Activated CD8-positive, alpha-beta memory T cell treated with anti-CD3 and anti-CD28 coated beads, Interleukin-2, amount 50 U/mL, for 24 hours (primary cell): ENCODE measurements at regions not wholly inside any gene's neighbourhood (a gene's known extent, or its start where the extent isn't known, plus 50 kb on each side); places are given as distances from the start of the nearest gene placed in this dataset.

Source experiments
- DNase-seq: peaks from one replicate; pipeline ENCODE4 v3.0.0-alpha.2; 2020; ENCODE audit errors: extremely low read depth

DNA sequence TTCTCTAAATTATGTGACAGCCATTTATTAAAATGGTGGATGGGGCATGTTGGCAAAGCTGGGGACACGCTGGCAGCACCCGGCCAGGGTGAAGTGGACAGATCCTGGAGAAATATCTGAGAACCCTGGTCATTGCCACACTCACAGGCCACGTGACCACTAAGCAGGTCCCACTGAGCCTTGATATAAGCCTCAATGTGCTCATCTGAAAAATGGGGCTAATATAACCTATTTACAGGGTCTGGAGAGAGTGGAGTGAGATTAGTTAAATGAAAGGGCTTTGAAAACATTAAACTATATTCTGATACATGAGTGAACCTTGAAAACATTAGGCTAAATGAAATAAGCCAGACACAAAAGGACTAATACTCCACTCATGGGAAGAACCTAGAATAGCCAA is 108.9 kb downstream of the RBFOX3 start:
- no peak for DNase-seq

DNA sequence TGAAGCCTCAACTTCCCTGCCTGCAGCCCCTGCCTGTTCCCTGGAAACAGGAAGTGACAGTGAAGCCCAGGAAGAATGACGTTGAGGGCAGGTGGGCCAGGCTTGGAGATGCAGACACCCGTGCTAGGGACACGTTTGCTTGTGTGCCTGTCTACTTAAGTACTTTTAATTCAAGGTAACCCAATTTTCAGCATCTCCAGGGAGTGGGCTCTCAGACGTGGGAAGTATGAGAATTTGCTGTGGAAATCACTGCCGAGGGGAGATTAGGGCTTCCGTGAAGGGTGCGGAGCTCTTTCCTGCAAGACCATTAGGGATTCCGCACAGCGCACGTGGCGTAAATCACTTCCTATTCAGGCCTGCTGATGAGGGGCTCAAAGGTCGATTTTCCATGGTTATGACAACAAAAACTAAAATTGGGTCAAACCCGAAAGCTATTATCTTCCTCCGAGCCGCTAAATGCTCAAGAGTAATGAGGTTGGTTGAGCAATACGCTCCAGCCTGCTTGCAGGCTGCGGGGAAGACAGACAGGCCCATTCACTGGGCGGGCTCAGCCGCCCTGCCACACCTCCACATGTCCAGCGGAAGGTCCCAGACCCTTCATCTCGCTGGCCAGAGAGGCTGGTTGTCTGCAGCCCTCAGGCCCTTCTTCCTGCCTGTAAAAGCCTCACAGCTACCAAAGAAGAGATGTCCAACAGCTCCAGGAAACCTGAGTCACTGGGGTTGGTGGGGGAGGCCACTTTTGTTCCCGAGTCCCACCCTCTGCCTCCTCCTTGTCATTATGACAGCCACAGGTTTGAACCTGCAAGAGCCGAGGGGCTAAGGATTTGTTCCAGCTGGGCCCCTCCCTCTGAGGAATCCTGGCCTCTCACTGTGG is 109.9 kb downstream of the RBFOX3 start:
- no peak for DNase-seq

DNA sequence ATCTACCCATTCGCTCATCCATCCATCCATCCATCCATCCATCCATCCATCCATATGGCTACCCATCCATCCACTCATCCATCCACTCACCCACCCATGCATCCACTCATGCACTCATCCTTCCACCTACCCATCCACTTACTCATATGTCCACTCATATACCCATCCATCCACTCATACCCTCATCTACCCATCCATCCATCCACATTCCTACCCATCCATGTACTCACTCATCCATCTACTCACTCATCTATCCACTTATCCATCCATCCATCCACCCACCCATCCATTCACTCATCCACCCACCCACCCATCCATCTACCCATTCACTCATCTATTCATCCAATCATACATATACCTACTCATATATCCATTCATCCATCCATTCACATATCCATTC is 112.0 kb downstream of the RBFOX3 start:
- DNase-seq: no peak

DNA sequence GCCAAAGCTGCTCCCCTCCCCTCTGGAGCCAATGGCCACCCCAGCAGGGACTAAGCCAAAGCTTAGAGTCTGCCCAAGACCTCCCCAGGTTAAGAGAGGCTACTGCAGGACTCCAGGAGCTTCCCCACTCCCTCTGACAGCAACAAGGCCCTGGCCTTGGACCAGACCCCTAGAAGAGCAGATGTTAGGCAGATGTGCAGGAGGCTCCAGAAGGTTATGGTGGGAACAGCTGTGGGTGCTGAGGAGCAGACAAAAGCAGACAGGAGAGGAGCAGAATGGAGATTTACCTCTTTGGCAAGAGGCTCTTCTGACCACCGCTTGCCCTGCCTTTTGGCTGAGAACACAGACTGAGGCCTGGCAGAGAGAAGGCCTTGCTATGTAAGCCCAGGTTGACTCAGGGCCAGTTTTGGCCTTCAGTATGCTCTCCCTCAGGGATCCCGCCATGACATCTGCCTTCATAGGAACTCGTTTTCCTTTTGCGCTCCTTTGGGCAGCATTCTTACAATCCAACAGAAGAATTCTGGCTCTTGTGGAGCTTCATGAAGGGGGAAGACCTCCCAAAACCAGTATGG is 113.0 kb downstream of the RBFOX3 start:
- no peak for DNase-seq

DNA sequence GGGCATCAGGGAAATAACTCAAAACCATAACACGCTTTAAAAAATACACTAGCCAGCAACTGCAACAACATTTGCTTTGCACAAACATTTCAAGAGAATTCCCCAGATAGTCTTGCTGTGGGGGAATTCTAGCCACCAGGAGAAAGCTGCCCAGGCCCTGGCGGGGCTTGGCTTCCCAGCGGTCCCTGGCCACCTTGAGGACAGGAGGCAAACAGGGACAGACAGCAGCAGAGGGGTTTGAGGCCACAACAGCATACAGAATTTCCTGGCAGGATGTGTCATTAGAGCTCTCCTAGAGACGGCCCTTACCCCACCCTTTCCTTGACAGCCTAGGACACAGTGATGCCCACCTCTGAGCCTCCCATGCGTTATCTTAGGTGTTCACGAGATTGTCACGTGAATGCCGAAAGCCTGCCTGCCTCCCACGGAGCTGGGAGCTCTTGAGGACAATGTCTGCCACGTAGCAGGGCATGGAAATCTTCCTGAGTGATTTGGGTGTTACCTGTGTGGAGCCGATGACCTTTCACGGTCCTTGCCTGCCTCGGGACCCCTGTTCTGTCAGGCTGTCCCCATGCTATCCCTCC is 114.3 kb downstream of the RBFOX3 start:
- DNase-seq: no peak

DNA sequence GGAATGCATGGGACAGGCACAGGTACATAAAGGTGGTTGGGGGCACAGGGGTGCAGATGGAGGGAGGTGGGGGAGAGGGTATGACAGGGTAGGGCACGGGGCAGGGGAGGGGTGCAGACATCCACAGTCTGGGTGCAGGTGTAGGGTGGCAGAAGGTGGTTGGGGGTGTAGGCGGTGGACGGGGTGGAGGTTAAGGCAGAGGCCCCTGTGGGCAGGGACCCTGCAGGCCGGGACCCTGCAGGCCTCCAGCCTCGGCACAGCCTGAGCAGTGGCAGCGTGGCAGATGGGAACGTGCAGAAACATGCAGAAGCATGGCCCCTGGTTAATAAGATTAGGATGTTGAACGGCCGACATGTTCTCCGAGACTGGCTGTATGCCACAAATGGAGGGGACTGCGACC is 115.2 kb downstream of the RBFOX3 start:
- no peak for DNase-seq

DNA sequence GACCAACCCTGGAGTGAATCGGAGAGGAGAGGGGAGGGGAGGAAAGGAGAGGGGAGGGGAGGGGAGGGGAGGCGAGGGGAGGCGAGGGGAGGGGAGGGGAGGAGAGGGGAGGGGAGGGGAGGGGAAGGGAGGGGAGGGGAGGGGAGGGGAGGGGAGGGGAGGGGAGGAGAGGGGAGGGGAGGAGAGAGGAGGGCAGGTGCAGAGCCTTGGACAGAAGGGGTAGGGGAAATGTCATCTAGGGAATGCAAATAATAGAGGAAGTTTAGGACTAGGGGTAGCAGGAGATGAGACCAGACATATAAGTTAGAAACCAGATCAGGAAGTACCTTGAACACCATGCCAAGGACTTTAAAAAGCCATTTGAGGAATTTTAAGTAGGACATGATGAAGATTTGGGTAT is 119.8 kb downstream of the RBFOX3 start:
- no peak for DNase-seq

DNA sequence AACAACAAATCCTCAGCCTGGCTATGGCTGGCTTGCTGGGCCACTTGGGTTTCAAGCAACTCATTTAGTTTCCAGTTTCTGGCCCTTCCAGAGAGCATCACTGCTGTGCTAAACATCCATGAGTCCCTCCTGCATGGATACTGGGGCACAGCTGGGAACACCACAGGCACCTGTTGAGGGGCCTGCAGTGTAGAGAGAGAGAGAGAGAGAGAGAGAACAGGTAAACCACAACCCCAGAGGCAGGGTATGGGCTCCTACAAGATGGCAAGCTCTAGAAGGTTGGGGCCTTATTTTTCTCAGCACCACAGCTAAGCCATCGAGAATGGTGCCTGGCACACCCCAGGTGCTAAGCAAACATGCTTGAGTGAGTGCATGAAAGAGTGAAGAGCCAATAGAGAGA is 120.3 kb downstream of the RBFOX3 start:
- DNase-seq: no peak

DNA sequence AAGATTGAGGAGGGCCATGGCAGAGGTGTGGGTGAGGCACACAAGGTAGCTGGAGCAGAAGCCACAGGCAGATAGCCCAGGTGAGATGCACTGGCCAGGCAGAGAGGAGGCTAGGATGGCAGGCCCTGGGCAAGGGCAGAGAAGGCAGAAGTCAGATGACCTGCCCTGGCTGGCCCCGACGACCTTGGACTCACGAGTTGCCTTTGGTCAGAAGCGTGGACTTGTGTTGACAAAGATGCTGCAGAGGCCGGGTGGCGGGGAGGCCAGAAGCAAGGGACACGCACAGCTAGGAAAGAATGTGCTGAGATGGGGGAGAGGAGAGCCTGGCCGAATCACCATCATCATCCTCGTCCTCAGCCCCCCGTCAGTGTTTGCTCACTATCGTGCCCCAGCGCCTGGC is 123.7 kb downstream of the RBFOX3 start:
- DNase-seq: no peak

DNA sequence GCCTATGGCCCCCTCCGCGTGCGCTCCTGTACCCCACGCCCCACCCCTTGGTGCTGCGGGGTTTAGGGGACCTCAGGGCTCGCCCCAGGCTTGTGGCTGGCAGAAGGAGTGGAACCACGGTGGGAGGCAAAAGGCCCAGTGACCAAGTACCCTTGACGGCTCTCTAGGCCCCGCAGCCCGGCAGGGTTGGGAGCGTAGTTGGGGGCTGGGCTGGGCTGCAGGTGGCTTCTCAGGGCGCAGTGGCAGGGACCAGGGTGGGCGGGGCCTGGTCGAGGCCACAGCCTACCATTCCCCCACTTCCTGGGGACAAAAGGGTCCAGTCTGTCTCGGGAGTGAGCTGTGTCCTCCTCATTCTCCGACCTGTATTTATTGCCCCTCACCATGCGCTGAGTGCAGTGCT is 124.9 kb downstream of the RBFOX3 start:
- no peak for DNase-seq

DNA sequence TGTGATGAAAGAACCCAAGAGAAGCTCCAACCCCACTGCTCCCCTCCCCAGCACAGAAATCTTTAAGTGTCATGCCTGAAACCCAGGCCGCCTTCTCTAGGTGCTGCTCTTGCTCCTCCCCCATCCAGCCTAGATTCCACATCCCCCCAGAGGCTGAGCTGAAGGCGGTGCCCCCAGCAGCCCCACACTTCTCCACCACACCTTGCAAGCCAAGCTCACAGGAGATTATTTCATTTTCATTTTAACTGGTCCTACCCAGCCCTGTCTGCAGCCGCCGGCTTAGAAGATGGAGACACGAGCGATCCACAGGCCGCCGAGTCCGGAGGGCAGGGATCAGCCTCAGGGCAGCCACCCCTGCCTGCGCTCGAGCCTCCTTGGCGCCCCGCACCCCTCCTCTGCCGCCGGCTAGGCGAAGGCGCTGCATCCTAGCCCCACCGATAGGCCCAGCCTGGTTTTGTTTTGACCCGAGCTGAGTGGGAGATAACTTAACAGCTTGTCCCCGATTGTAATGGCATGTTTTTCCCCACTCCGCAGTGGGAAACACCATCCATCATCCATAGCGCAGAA is 125.3 kb downstream of the RBFOX3 start:
- DNase-seq: no peak

DNA sequence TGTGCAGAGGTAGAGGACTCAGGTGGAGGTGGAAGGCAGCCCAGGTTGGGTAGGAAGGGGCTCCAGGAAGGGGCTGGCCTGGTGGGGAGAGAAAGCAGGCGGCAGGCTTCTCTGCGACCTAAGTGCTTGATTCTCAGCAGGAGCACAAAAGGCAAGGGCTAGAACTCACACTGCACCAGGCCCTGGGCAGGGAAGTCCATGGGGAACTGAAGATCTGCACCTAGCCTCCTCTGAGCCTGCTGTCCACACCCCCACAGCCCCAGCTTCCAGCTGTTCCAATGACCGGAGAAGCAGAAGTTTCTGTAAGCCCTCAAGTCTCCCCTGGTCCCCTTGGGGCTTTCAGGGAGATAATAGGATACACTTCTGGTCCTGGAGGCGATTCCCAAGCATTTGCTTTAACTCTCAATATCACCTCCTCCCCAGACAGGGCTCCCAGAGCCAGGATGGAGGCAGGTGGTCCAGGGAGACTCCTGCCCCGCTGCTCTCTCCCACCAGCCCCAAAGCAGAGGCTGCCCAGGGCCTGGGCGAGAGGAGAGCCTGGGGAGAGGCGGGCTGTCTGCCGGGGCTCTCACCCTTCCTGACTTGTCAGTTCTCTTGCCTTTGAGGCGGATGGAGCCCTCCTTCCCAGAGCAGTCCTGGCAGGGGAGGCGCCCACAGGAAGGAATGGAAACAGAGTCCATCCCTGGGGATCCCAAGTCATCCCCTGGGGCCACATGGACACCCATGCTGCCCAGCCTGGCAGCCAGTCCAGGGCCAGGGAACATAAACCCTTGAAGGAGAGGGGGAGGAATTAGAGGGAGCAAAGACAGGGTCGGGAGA is 126.0 kb downstream of the RBFOX3 start:
- DNase-seq: no peak

DNA sequence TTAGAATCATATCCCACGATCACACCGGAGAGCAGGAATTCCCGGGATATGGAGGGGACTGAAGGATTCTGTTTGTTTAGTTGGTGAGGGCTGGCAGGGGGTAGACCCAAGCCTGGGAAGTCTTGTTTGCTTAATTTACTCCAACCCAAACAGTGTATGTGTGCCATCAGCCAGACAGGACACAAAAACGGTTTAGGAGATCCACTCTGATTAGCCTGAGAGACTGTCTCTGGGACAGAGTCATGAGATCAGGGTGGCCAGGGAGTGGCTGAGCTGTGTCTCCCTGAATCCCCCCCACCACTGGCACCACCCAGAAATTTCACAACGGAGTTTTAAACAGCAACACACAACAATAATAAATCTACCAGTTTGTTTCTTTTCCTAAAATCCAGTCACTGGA is 127.0 kb downstream of the RBFOX3 start:
- no peak for DNase-seq

DNA sequence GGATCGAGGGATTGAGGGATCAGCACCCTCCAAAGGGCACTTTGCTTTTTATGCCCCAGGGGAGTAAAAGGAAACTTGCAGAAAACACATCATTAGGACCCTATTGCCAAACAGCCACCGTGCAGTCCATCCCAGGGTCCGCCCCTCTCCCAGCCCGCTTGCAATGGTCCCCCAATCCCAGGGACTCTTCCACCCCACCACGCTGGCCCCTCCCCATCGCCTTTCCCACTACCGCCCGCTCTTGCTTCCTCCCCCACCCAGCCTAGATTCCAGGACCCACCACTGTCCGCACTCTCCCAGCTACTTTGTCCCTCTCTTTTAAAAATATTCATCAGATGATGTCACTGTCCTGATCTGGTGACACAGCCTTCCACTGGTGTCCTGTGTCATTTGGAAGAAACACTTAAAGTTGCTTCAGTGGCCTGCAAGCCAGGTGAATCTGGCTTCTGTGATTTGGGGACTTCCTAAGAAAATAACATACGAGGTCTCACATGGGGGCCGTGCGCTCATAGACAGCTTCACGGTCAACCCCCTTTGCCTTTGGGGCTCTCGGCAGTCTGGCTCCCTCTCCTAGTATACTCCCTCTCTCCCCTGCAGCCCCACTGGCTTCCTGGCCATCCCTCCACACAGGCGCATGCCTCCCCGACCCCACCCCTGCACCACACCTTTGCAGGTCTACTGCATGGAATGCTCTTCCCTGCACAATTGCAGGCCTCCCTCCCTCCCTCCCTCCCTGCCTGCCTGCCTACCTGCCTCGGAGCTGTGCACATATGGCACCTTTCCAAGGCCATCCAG is 127.9 kb downstream of the RBFOX3 start:
- DNase-seq: no peak

DNA sequence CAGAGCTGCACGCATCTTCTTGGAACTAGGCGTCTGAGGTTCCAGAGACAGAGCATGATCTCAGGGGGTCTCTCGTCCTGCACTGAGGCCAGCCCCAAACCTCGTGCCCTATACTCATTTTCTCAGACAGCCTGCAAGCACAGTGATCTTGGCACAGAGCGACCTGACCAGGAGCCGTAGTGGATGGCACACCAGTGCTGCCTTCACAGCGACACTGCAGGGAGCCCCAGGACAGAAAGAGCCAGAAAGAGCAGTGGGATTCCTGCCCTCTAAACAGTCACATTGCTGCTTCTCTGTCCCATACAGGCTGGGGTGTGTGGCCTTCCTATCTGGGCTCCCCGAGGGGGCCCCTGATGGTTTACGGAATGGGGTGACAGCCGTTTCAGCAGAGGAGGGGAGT is 131.0 kb downstream of the RBFOX3 start:
- DNase-seq: no peak

DNA sequence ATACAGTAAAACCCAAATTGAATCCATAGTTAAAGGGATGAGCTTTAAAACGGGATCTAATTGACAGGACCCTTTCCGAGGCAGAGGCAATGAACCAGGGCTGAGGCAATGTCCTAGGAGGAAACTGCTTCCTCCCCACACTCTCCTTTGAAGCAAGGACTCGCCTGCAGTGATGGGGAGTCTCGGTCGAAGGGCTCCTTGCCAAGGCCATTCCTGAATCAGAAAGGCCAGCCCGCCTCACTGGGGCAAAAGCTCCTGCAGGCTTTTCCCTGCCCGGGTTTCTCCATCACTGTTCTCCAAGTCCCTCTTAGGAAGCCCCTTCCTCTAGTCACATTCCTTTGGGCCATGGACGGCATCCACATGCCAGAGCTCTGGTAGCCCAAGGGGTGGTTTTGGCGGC is 132.0 kb downstream of the RBFOX3 start:
- no peak for DNase-seq

DNA sequence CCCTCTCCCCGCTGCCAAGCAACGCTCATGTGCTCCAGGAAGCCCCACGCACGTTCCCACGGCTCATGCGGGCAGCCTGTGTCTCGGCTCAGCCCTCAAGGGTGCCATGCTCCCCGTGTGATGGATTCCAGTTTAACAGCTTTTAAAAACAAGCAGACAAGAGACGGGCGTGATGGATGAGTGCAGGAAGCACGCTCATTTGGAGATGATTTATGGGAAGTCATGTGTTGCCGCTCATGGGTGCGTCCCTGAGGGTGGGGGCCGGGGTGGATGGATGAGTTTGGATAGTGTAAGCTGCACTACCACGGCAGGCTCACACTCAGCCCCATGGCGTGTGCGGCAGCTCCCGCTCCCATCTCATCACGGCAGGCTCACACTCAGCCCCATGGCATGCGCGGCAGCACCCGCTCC is 132.8 kb downstream of the RBFOX3 start:
- no peak for DNase-seq

DNA sequence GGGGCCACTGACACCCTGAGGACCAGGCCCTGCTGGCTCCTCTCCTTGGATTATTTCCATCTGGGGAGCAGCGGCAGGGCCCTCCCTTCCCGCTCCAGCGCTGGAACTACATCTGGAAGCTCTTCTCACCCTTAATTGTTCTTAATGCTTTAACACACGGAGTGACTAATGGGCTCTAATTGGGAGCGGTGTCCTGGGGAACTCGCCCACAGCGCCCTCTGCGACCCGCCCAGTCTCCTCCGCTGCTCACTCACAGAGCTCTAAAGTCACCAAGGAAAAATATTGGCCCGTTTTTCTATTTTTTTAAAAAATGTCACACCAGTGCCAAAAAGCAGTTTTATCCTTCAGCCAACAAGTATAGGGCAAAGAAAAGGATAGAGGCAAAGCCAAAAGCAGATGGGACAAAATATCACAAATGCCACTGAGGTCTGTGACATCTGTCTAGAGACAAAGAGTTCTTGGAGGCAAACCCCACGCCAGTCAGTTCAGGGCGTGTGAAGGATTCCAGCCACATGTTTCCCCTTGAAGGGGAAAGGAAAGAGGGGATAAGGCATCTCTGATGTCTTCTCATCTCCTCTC is 134.7 kb downstream of the RBFOX3 start:
- no peak for DNase-seq

DNA sequence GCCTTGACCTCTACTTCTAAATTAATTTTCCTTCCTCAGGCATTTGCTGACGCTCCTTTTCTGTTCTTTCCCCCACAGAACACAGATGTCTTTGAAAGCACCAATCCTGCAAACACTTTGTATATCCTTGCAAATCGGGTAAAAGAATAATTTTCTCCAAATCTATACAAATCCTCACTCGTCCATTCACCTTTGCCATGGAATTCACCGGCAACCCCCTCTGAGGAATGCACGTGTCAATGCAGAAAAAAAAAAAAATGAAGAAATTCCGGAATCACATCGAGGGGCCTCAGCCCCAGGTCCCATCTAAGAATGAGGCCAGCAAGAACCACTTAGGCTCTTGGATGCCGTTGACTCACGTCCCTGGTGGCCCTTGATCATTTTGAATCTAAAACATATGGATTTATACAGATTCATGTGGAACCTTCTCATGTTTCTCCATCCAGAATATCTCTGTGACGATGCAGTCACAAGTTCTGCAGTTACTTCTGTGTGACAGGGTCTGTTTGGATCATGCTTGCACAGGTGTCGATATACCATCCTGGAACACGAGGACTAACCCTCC is 136.9 kb downstream of the RBFOX3 start:
- no peak for DNase-seq

DNA sequence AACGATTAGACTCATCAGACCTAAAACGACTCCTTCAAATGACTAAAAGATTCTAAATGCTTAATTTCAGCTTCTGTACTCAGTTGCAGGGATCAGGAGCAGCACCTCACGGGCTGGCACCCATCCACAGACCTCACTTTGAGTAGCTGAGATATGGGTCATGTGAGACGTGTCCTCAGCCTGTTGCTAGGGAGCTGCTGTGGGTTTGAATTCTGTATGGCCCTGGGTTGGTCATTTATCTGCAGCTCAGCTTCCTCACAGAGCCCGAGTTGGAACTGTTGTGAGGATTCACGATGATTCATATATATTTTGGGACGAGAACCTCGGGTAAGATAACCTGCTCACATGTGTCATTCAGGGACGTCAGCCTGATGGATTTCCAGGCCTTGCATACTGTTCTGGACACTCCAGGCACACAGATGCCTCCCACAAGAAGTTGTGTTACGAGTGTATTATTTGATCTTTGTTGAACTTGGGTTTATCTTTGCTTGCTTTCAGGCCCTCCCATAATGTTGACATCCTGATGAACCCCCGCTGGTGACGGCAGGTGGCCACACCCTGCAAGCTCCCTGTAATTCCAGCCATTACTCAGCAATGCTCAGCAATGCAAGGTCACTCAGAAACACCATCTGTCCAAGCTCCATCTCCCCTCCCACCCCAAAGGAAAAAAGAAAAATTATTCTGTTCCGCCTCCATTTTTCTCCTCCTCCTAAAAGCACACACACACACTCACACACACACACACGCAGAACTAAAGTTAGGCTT is 137.6 kb downstream of the RBFOX3 start:
- no peak for DNase-seq
